Pancreas (tissue), 10 donors: ENCODE measurements at regions not wholly inside any gene's neighbourhood (a gene's known extent, or its start where the extent isn't known, plus 50 kb on each side); places are given as distances from the start of the nearest gene placed in this dataset.

ENCODE experiments used
- ATAC-seq, 4 donors: fragments of 200-7000 bp; cut with Tn5 transposase; one replicate each; pipeline versions ENCODE4 v1.8.0 to v1.9.1; 2020; ENCODE audit warnings: mild to moderate bottlenecking in 4 of 4, moderate library complexity in 4 of 4
- DNase-seq, 6 donors: peaks; one replicate each; pipeline ENCODE4 v3.0.0-alpha.2; 2020
- FAIRE-seq: peaks from 2 replicates; lab custom pipeline; 2012; peaks lifted over from hg19 to GRCh38; lab: Jason Lieb, UNC
- H3K27ac ChIP-seq, 4 donors: fragments of 200-600 bp; sonication (generic); 1 replicate in 3 of 4; 2 replicates in 1 of 4; pipeline versions ENCODE4 v1.5.0 to v1.8.0; 2020
- H3K27me3 ChIP-seq, 4 donors: fragments of 200-600 bp; one replicate each; pipeline ENCODE4 v1.8.0; 2021
- H3K36me3 ChIP-seq, 3 donors: fragments of 200-600 bp; sonication (generic) in 1 of 3; one replicate each; pipeline versions ENCODE4 v1.5.0 to v1.8.0; 2020 to 2021
- H3K4me1 ChIP-seq, 3 donors: fragments of 200-600 bp; one replicate each; pipeline ENCODE4 v1.8.0; 2021
- H3K4me3 ChIP-seq, 4 donors: fragments of 200-600 bp; sonication (generic) in 2 of 4; one replicate each; pipeline versions ENCODE4 v1.5.0 to v1.8.0; 2020 to 2021
- H3K9me3 ChIP-seq, 4 donors: fragments of 200-600 bp; one replicate each; pipeline ENCODE4 v1.8.0; 2021
- CTCF ChIP-seq, 4 donors: fragments of 200-600 bp; sonication (generic) in 3 of 4; IDR thresholded peaks; one replicate each; pipeline versions ENCODE4 v1.5.0 to v1.8.0; 2021; ENCODE audit warnings: antibody characterized with exemption in 4 of 4
- WGBS, 2 donors: extraction: QIAGEN DNeasy Blood & Tissue Kit; methylation state at CpG; one replicate each; pipeline ENCODE4 v1.1.7; 2013; 5-methylcytosine and 5-hydroxymethylcytosine counted together
- intact Hi-C, 3 donors: fragments of 100-400 bp; cut with DNase I; formaldehyde crosslinking; loops; one replicate each; pipeline versions ENCODE4 v1.11.1 to v1.14.2; 2022
- donor health status: healthy with polysubstance abuse.
- donor health status: DM: no; HTN: no; CAD: no; lungs with moderate emphysema.
- donor health status: DM: no; HTN: no; CAD: no.
- donor health status: control.
- donor health status: control.
- donor health status: Bipolar disorder and iron deficiency.
- donor health status: DM: yes; HTN: yes; CAD: no.
- donor health status: DM: no; HTN: no; CAD: no.
- donor health status: DM: no; HTN: no; CAD: no.
- donor health status: DM: yes; HTN: yes; CAD: no.

GRCh38 chr1:59161136-59161535 is 135.8 kb upstream of the FGGY start:
- Histone ChIP-seq H3K9me3 (no peaks in the 10 kb centered on the region), H3K27me3 (no peaks in the 10 kb centered on the region), H3K4me1 (peaks cover 0 to 3% (median 0%) of the 10 kb centered on the region in 3 donors), H3K27ac (no peak overlapping the region), H3K4me3 (no peak overlapping the region), H3K36me3 (no peaks in the 10 kb centered on the region)
- intact Hi-C loops, result no loop called here
- DNase-seq (no peak), ATAC-seq (no peak), FAIRE-seq (no peak)
- no peak for TF ChIP-seq CTCF (IDR thresholded peaks at IDR 0.05)

- FAIRE-seq (no peak), ATAC-seq (no peak)
Measured at GRCh38 chr1:59162665-59163064, 134.2 kb upstream of the FGGY start.

GRCh38 chr1:59163268-59164092 is 133.4 kb upstream of the FGGY start:
- 56 to 59% methylated on average over 6 of the region's 6 CpGs for WGBS, 2 donors
- Histone ChIP-seq H3K27me3 (no peaks in the 10 kb centered on the region), H3K4me1 (no peaks in the 10 kb centered on the region), H3K36me3 (no peaks in the 10 kb centered on the region), H3K27ac (no peak overlapping the region), H3K4me3 (no peak overlapping the region), H3K9me3 (no peaks in the 10 kb centered on the region)
- no peak for TF ChIP-seq CTCF (IDR thresholded peaks at IDR 0.05)
- DNase-seq (no peak), ATAC-seq (no peak), FAIRE-seq (no peak)
- intact Hi-C loops, result no loop called here

More at GRCh38 chr1:59162665-59163064, 134.2 kb upstream of the FGGY start:
- no peaks in the 10 kb centered on the region for H3K9me3 ChIP-seq
- intact Hi-C loops, result no loop called here
- no peaks in the 10 kb centered on the region for H3K36me3 ChIP-seq
- WGBS, 2 donors, result 8 to 16% methylated on average over 1 of the region's 1 CpG
- no peaks in the 10 kb centered on the region for H3K27me3 ChIP-seq
- H3K4me1 ChIP-seq, result no peaks in the 10 kb centered on the region
- no peak overlapping the region for H3K27ac ChIP-seq
- no peak for TF ChIP-seq CTCF (IDR thresholded peaks at IDR 0.05)
- DNase-seq, result no peak
- no peak overlapping the region for H3K4me3 ChIP-seq

GRCh38 chr1:59164371-59164770 is 132.5 kb upstream of the FGGY start:
- no peak for ATAC-seq
- Histone ChIP-seq H3K27me3 (no peaks in the 10 kb centered on the region), H3K4me1 (peaks cover 5 to 6% (median 5%) of the 10 kb centered on the region in 3 donors), H3K27ac (no peak overlapping the region), H3K36me3 (no peaks in the 10 kb centered on the region), H3K4me3 (no peak overlapping the region), H3K9me3 (no peaks in the 10 kb centered on the region)
- DNase-seq, result no peak
- FAIRE-seq, result no peak
- intact Hi-C loops, result no loop called here
- no peak for TF ChIP-seq CTCF (IDR thresholded peaks at IDR 0.05)
- 60 to 62% methylated on average over 3 of the region's 3 CpGs for whole genome bisulfite sequencing, 2 donors

GRCh38 chr1:59165353-59165752 is 131.5 kb upstream of the FGGY start:
- DNase-seq (no peak), FAIRE-seq (no peak), ATAC-seq (no peak)
- no peaks in the 10 kb centered on the region for H3K36me3 ChIP-seq
- no peak overlapping the region for H3K27ac ChIP-seq
- no peak overlapping the region for H3K4me3 ChIP-seq
- TF ChIP-seq CTCF (IDR thresholded peaks at IDR 0.05), result no peak
- no peaks in the 10 kb centered on the region for H3K27me3 ChIP-seq
- 25 to 31% methylated on average over 2 of the region's 2 CpGs for WGBS, 2 donors
- H3K9me3 ChIP-seq, result no peaks in the 10 kb centered on the region
- peaks cover 8 to 15% (median 10%) of the 10 kb centered on the region in 3 donors for H3K4me1 ChIP-seq
- intact Hi-C loops, result no loop called here
